ENCODE measurements at regions not wholly inside any gene's neighbourhood (a gene's known extent, or its start where the extent isn't known, plus 50 kb on each side); places are given as distances from the start of the nearest gene placed in this dataset.

GRCh38 chr12:67420506-67420905 is 151.3 kb downstream of the CAND1 start:
- H3K4me2 ChIP-seq, result no peak overlapping the region
- H3K9me3 ChIP-seq (ENCODE audit: insufficient read depth, low read depth), result no peaks in the 10 kb centered on the region
- H3K4me3 ChIP-seq, result no peak overlapping the region
- TF ChIP-seq, protein P1, sequence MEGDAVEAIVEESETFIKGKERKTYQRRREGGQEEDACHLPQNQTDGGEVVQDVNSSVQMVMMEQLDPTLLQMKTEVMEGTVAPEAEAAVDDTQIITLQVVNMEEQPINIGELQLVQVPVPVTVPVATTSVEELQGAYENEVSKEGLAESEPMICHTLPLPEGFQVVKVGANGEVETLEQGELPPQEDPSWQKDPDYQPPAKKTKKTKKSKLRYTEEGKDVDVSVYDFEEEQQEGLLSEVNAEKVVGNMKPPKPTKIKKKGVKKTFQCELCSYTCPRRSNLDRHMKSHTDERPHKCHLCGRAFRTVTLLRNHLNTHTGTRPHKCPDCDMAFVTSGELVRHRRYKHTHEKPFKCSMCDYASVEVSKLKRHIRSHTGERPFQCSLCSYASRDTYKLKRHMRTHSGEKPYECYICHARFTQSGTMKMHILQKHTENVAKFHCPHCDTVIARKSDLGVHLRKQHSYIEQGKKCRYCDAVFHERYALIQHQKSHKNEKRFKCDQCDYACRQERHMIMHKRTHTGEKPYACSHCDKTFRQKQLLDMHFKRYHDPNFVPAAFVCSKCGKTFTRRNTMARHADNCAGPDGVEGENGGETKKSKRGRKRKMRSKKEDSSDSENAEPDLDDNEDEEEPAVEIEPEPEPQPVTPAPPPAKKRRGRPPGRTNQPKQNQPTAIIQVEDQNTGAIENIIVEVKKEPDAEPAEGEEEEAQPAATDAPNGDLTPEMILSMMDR (conservative IDR thresholded peaks at IDR 0.05), result no peak
- TF ChIP-seq EZH2 (IDR thresholded peaks at IDR 0.05; ENCODE audit: low read depth), result no peak
- no peak overlapping the region for H2AFZ ChIP-seq
- H3K27me3 ChIP-seq (ENCODE audit: insufficient read depth, low read depth), result no peaks in the 10 kb centered on the region
- no peaks in the 10 kb centered on the region for H3K79me2 ChIP-seq (ENCODE audit: low read depth)
- no peak for DNase-seq
- no peaks in the 10 kb centered on the region for H4K20me1 ChIP-seq (ENCODE audit: insufficient read depth)
- intact Hi-C loops (cut with micrococcal nuclease; ENCODE audit: unreplicated experiment), result no loop called here
- H3K27ac ChIP-seq, result no peak overlapping the region
- H3K4me1 ChIP-seq (replicated peaks; ENCODE audit: insufficient read depth), result peaks cover 14% of the 10 kb centered on the region
- H3F3A ChIP-seq (ENCODE audit: insufficient read depth, low read depth), result no peaks in the 10 kb centered on the region
- H3K36me3 ChIP-seq (ENCODE audit: low read depth), result no peaks in the 10 kb centered on the region
- CTCF ChIA-PET, result no interaction called here
- POLR2A ChIA-PET (ENCODE audit: unreplicated experiment), result no interaction called here
- H3K9me2 ChIP-seq (ENCODE audit: insufficient read depth), result no peaks in the 10 kb centered on the region; the same call in 1 of the 2 replicates
- no TSS peak for BruUV-seq (replicated peaks)

GRCh38 chr12:67422081-67422480 is 152.9 kb downstream of the CAND1 start:
- intact Hi-C loops (cut with micrococcal nuclease; ENCODE audit: unreplicated experiment), result no loop called here
- no peak overlapping the region for H3K4me2 ChIP-seq
- no peaks in the 10 kb centered on the region for H4K20me1 ChIP-seq (ENCODE audit: insufficient read depth)
- no peak for DNase-seq
- H3K27me3 ChIP-seq (ENCODE audit: insufficient read depth, low read depth), result no peaks in the 10 kb centered on the region
- H3K27ac ChIP-seq, result no peak overlapping the region
- H3K79me2 ChIP-seq (ENCODE audit: low read depth), result no peaks in the 10 kb centered on the region
- H3K9me2 ChIP-seq (ENCODE audit: insufficient read depth), result no peaks in the 10 kb centered on the region; the same call in 1 of the 2 replicates
- H3K4me1 ChIP-seq (replicated peaks; ENCODE audit: insufficient read depth), result peaks cover 23% of the 10 kb centered on the region
- BruUV-seq (replicated peaks), result no TSS peak
- no peaks in the 10 kb centered on the region for H3F3A ChIP-seq (ENCODE audit: insufficient read depth, low read depth)
- TF ChIP-seq, protein P1 (conservative IDR thresholded peaks at IDR 0.05), result no peak
- no peak for TF ChIP-seq EZH2 (IDR thresholded peaks at IDR 0.05; ENCODE audit: low read depth)
- no peaks in the 10 kb centered on the region for H3K36me3 ChIP-seq (ENCODE audit: low read depth)
- H2AFZ ChIP-seq, result no peak overlapping the region
- ChIA-PET POLR2A (ENCODE audit: unreplicated experiment) (no interaction called here), CTCF (no interaction called here)
- no peaks in the 10 kb centered on the region for H3K9me3 ChIP-seq (ENCODE audit: insufficient read depth, low read depth)
- H3K4me3 ChIP-seq, result no peak overlapping the region

- no TSS peak for BruUV-seq (replicated peaks)
- Histone ChIP-seq H3F3A (ENCODE audit: insufficient read depth, low read depth) (no peaks in the 10 kb centered on the region; the same call in 1 of the 2 replicates), H3K36me3 (ENCODE audit: low read depth) (no peaks in the 10 kb centered on the region), H4K20me1 (ENCODE audit: insufficient read depth) (no peaks in the 10 kb centered on the region), H3K9me3 (ENCODE audit: insufficient read depth, low read depth) (peaks cover 7% of the 10 kb centered on the region; the same call in 1 of the 2 replicates), H3K79me2 (ENCODE audit: low read depth) (no peaks in the 10 kb centered on the region), H2AFZ (no peak overlapping the region; the same call in 1 of the 2 replicates), H3K4me2 (no peak overlapping the region), H3K27me3 (ENCODE audit: insufficient read depth, low read depth) (no peaks in the 10 kb centered on the region), H3K27ac (no peak overlapping the region), H3K9me2 (ENCODE audit: insufficient read depth) (no peaks in the 10 kb centered on the region), H3K4me1 (replicated peaks; ENCODE audit: insufficient read depth) (peaks cover 37% of the 10 kb centered on the region), H3K4me3 (no peak overlapping the region)
- intact Hi-C loops (cut with micrococcal nuclease; ENCODE audit: unreplicated experiment), result no loop called here
- no peak for TF ChIP-seq EZH2 (IDR thresholded peaks at IDR 0.05; ENCODE audit: low read depth)
- TF ChIP-seq, protein P1 (conservative IDR thresholded peaks at IDR 0.05), result no peak
- CTCF ChIA-PET, result no interaction called here
- POLR2A ChIA-PET (ENCODE audit: unreplicated experiment), result no interaction called here
- no peak for DNase-seq
These were observed 155.6 kb downstream of the CAND1 start for GRCh38 chr12:67424784-67425183.
